SK-MEL-5 (cell line): ENCODE measurements at regions not wholly inside any gene's neighbourhood (a gene's known extent, or its start where the extent isn't known, plus 50 kb on each side); places are given as distances from the start of the nearest gene placed in this dataset.
"Not testable (repeated sequence)": the region's sequence is repeated elsewhere in the genome, so short reads cannot be mapped to it uniquely, and the experiment has no call there.

Experiments used
- DNase-seq: peaks from one replicate; pipeline ENCODE4 v3.0.0-alpha.2; 2016; ENCODE audit warnings: low read depth, low spot score
- in situ Hi-C: cut with HindIII; loops from 2 replicates; pipeline ENCODE4 v1.10.0; 2016; ENCODE audit warnings: low sequenced_read_pairs, high pct_unique_total_duplicates, low pct_unique_long_range_greater_than_20kb

- in situ Hi-C loops: no loop called here
- no peak for DNase-seq
Observed at GRCh38 chr3:80014576-80014975, 246.8 kb upstream of the ROBO1 start.

GRCh38 chr3:80010021-80010571, 242.3 kb upstream of the ROBO1 start:
- in situ Hi-C loops: no loop called here
- DNase-seq: no peak

GRCh38 chr3:80007522-80007921, 239.7 kb upstream of the ROBO1 start:
- in situ Hi-C loops: no loop called here
- no peak for DNase-seq

- DNase-seq: no peak
- in situ Hi-C loops: no loop called here
Observed at GRCh38 chr3:80006315-80006714, 238.5 kb upstream of the ROBO1 start.

GRCh38 chr3:80000022-80000421, 232.2 kb upstream of the ROBO1 start:
- in situ Hi-C loops: no loop called here

GRCh38 chr3:79994397-79994796, 226.6 kb upstream of the ROBO1 start:
- in situ Hi-C loops: no loop called here
- DNase-seq: no peak

More at GRCh38 chr3:80000022-80000421, 232.2 kb upstream of the ROBO1 start:
- no peak for DNase-seq

GRCh38 chr3:79986338-79986737, 218.5 kb upstream of the ROBO1 start:
- in situ Hi-C loops: no loop called here
- no peak for DNase-seq

GRCh38 chr3:79985816-79986215, 218.0 kb upstream of the ROBO1 start:
- in situ Hi-C loops: no loop called here
- no peak for DNase-seq

GRCh38 chr3:79983118-79983517, 215.3 kb upstream of the ROBO1 start:
- in situ Hi-C loops: no loop called here
- no peak for DNase-seq

GRCh38 chr3:79979990-79980389, 212.2 kb upstream of the ROBO1 start:
- DNase-seq: no peak
- in situ Hi-C loops: no loop called here

- in situ Hi-C loops: no loop called here
- DNase-seq: no peak
Observed at GRCh38 chr3:79976466-79976865, 208.7 kb upstream of the ROBO1 start.

GRCh38 chr3:79973917-79974595, 206.3 kb upstream of the ROBO1 start:
- in situ Hi-C loops: no loop called here
- no peak for DNase-seq

GRCh38 chr3:79973482-79973881, 205.7 kb upstream of the ROBO1 start:
- in situ Hi-C loops: no loop called here
- no peak for DNase-seq

GRCh38 chr3:79968418-79968817, 200.6 kb upstream of the ROBO1 start:
- DNase-seq: no peak
- in situ Hi-C loops: no loop called here

- in situ Hi-C loops: no loop called here
- no peak for DNase-seq
Observed at GRCh38 chr3:79960594-79960993, 192.8 kb upstream of the ROBO1 start.

- DNase-seq: no peak
- in situ Hi-C loops: no loop called here
Observed at GRCh38 chr3:79957066-79957465, 189.3 kb upstream of the ROBO1 start.

GRCh38 chr3:79954756-79955155, 187.0 kb upstream of the ROBO1 start:
- in situ Hi-C loops: no loop called here
- no peak for DNase-seq

- in situ Hi-C loops: no loop called here
- no peak for DNase-seq
Observed at GRCh38 chr3:79953591-79954101, 185.8 kb upstream of the ROBO1 start.

GRCh38 chr3:79951426-79951825, 183.6 kb upstream of the ROBO1 start:
- DNase-seq, in situ Hi-C loops: not testable (repeated sequence)
